K562 (cell line): ENCODE measurements at regions not wholly inside any gene's neighbourhood (a gene's known extent, or its start where the extent isn't known, plus 50 kb on each side); places are given as distances from the start of the nearest gene placed in this dataset.

ENCODE experiments used
- RAD21 ChIP-seq, 2 experiments: fragments of 250-450 bp in 1 of 2; fragments of 450-650 bp in 1 of 2; sonication (Bioruptor Pico) in 1 of 2; formaldehyde crosslinking in 1 of 2; IDR thresholded peaks in 1 of 2; conservative IDR thresholded peaks in 1 of 2; 2 replicates each; pipeline versions ENCODE4 v1.4.0 to v1.8.0; 2020 to 2022; ENCODE audit warnings: mild to moderate bottlenecking in 2 of 2, moderate library complexity in 1 of 2
- REST ChIP-seq, 2 experiments: fragments of 450-650 bp; formaldehyde crosslinking in 1 of 2; IDR thresholded peaks; 2 replicates each; pipeline versions ENCODE4 v1.4.0 to v1.6.1; 2014 to 2020; ENCODE audit warnings: mild to moderate bottlenecking in 2 of 2, borderline replicate concordance in 1 of 2, low read depth in 1 of 2

GRCh38 chr14:56474419-56475022 lies 105.1 kb upstream of the TMEM260 start (continued):
- TF ChIP-seq REST (IDR thresholded peaks at IDR 0.05; ENCODE audit: borderline replicate concordance) (peak; percentile 36; the same call in 1 of the 2 replicates), REST (CRISPR knock-in tag; IDR thresholded peaks at IDR 0.05; ENCODE audit: low read depth) (no peak), RAD21 (CRISPR knock-in tag; conservative IDR thresholded peaks at IDR 0.05 in 1 of 2, IDR thresholded peaks at IDR 0.05 in 1 of 2) (peak; percentile 74 to 84)
